ENCODE measurements at regions not wholly inside any gene's neighbourhood (a gene's known extent, or its start where the extent isn't known, plus 50 kb on each side); places are given as distances from the start of the nearest gene placed in this dataset.

- no peak for FAIRE-seq
- DNase-seq (ENCODE audit: insufficient read length, low spot score) = no peak
- TF ChIP-seq CTCF (IDR thresholded peaks at IDR 0.05; ENCODE audit: insufficient read depth, missing control alignments) = no peak
These were observed 378.9 kb downstream of the KCTD16 start for GRCh38 chr5:144549580-144549979.

- no peak for TF ChIP-seq CTCF (IDR thresholded peaks at IDR 0.05; ENCODE audit: insufficient read depth, missing control alignments)
- FAIRE-seq (no peak), DNase-seq (ENCODE audit: insufficient read length, low spot score) (no peak)
These were observed 378.3 kb downstream of the KCTD16 start for GRCh38 chr5:144548936-144549335.

- no peak for TF ChIP-seq CTCF (IDR thresholded peaks at IDR 0.05; ENCODE audit: insufficient read depth, missing control alignments)
- no peak for FAIRE-seq
- DNase-seq (ENCODE audit: insufficient read length, low spot score) = no peak
These were observed 376.4 kb downstream of the KCTD16 start for GRCh38 chr5:144547098-144547499.

- TF ChIP-seq CTCF (IDR thresholded peaks at IDR 0.05; ENCODE audit: insufficient read depth, missing control alignments) = no peak
- FAIRE-seq (no peak), DNase-seq (ENCODE audit: insufficient read length, low spot score) (no peak)
These were observed 368.2 kb downstream of the KCTD16 start for GRCh38 chr5:144538845-144539244.
